A549 (cell line): ENCODE measurements at regions not wholly inside any gene's neighbourhood (a gene's known extent, or its start where the extent isn't known, plus 50 kb on each side); places are given as distances from the start of the nearest gene placed in this dataset.
"Not testable (repeated sequence)": the region's sequence is repeated elsewhere in the genome, so short reads cannot be mapped to it uniquely, and the experiment has no call there.

Source experiments
- ATAC-seq, 2 experiments: fragments of 200-7000 bp in 1 of 2; fragments of >200 bp in 1 of 2; cut with Nextera tagmentation in 1 of 2; cut with Tn5 transposase in 1 of 2; 3 replicates each; pipeline versions ENCODE4 v1.8.0 to v1.9.1; 2018 to 2020; ENCODE audit warnings: mild to moderate bottlenecking in 1 of 2, moderate library complexity in 1 of 2
- CTCF ChIA-PET: fragments of 300-600 bp; sonication (Branson Sonifier 250); formaldehyde crosslinking; extraction: SDS; loops from one replicate; lab custom pipeline; 2021; ENCODE audit warnings: antibody characterized with exemption, inconsistent platforms; lab: Yijun Ruan, JAX
- POLR2A ChIA-PET: fragments of 350-600 bp; formaldehyde crosslinking; extraction: SDS; loops from one replicate; lab custom pipeline; 2021; ENCODE audit warnings: antibody characterized with exemption, inconsistent platforms; lab: Yijun Ruan, JAX
- DNase-seq, 2 experiments: peaks; one replicate each; pipeline versions ENCODE4 v3.0.0 to v3.0.0-alpha.2; 2011 to 2016; ENCODE audit warnings: low read depth in 1 of 2, low spot score in 1 of 2
- FAIRE-seq: peaks from 2 replicates; lab custom pipeline; 2011; peaks lifted over from hg19 to GRCh38; lab: Jason Lieb, UNC
- H3K27ac ChIP-seq, 2 experiments: fragments of >200 bp; sonication (Bioruptor Twin); formaldehyde crosslinking; 3 replicates each; pipeline ENCODE4 v1.5.1; 2016 to 2017
- H3K4me1 ChIP-seq: fragments of >200 bp; sonication (Bioruptor Twin); formaldehyde crosslinking; 3 replicates; pipeline ENCODE4 v1.6.1; 2016
- H3K4me2 ChIP-seq: fragments of >200 bp; sonication (Bioruptor Twin); formaldehyde crosslinking; 3 replicates; pipeline ENCODE4 v1.6.1; 2016
- H3K4me3 ChIP-seq: fragments of >200 bp; sonication (Bioruptor Twin); formaldehyde crosslinking; 3 replicates; pipeline ENCODE4 v1.5.1; 2016
- H3K9me3 ChIP-seq: fragments of >200 bp; sonication (Bioruptor Twin); formaldehyde crosslinking; 3 replicates; pipeline ENCODE4 v1.6.1; 2016
- EHMT2 ChIP-seq: fragments of 200-600 bp; sonication (generic); IDR thresholded peaks from 2 replicates; pipeline ENCODE4 v1.6.1; 2016; ENCODE audit warnings: antibody characterized with exemption, low read depth, mild to moderate bottlenecking, moderate library complexity
- ESRRA ChIP-seq: fragments of 150-350 bp; IDR thresholded peaks from 2 replicates; pipeline ENCODE4 v1.6.1; 2014; ENCODE audit warnings: mild to moderate bottlenecking, low read length, borderline replicate concordance
- FOXS1 ChIP-seq: fragments of 250-450 bp; sonication (Bioruptor Pico); IDR thresholded peaks from 2 replicates; pipeline ENCODE4 v1.5.0; 2020; ENCODE audit warnings: mild to moderate bottlenecking, moderate library complexity
- HDAC2 ChIP-seq: fragments of 200-600 bp; sonication (generic); IDR thresholded peaks from 2 replicates; pipeline ENCODE4 v1.6.1; 2016
- HOXA7 ChIP-seq: fragments of 250-450 bp; sonication (Bioruptor Pico); IDR thresholded peaks from 2 replicates; pipeline ENCODE4 v1.5.0; 2020; ENCODE audit warnings: mild to moderate bottlenecking, moderate library complexity
- JUNB ChIP-seq: fragments of >200 bp; sonication (Bioruptor Twin); formaldehyde crosslinking; IDR thresholded peaks from 2 replicates; pipeline ENCODE4 v1.6.1; 2016
- KDM5A ChIP-seq: fragments of 200-600 bp; sonication (generic); IDR thresholded peaks from 2 replicates; pipeline ENCODE4 v1.6.1; 2016; ENCODE audit warnings: antibody characterized with exemption, mild to moderate bottlenecking
- MAZ ChIP-seq: fragments of 150-350 bp; IDR thresholded peaks from 2 replicates; pipeline ENCODE4 v1.6.1; 2014; ENCODE audit warnings: antibody characterized with exemption, low read depth, low read length, borderline replicate concordance
- NFE2L2 ChIP-seq: fragments of 150-350 bp; conservative IDR thresholded peaks from 2 replicates; pipeline ENCODE4 v1.6.1; 2014; ENCODE audit warnings: low read length
- NPAS2 ChIP-seq: fragments of 250-450 bp; sonication (Bioruptor Pico); IDR thresholded peaks from 2 replicates; pipeline ENCODE4 v1.8.0; 2022; ENCODE audit warnings: mild to moderate bottlenecking, moderate library complexity, borderline replicate concordance
- PHF8 ChIP-seq: fragments of 200-600 bp; sonication (generic); IDR thresholded peaks from 2 replicates; pipeline ENCODE4 v1.6.1; 2016; ENCODE audit warnings: low read depth, mild to moderate bottlenecking, antibody characterized with exemption, moderate library complexity, borderline replicate concordance
- POLR2A ChIP-seq: IDR thresholded peaks from 2 replicates; pipeline ENCODE4 v1.6.1; 2012; ENCODE audit warnings: mild to moderate bottlenecking, low read length
- RAD21 ChIP-seq, 2 experiments: fragments of >200 bp in 1 of 2; sonication (Bioruptor Twin) in 1 of 2; formaldehyde crosslinking in 1 of 2; IDR thresholded peaks in 1 of 2; conservative IDR thresholded peaks in 1 of 2; 2 replicates in 1 of 2; 3 replicates in 1 of 2; pipeline ENCODE4 v1.6.1; 2012 to 2018; ENCODE audit warnings: inconsistent platforms in 1 of 2
- RARB ChIP-seq: fragments of 250-450 bp; sonication (Bioruptor Pico); IDR thresholded peaks from 2 replicates; pipeline ENCODE4 v1.8.0; 2021; ENCODE audit warnings: mild to moderate bottlenecking, moderate library complexity
- RCOR1 ChIP-seq: fragments of 150-350 bp; IDR thresholded peaks from 2 replicates; pipeline ENCODE4 v1.6.1; 2014; ENCODE audit warnings: antibody characterized with exemption, low read length, low read depth
- RFX5 ChIP-seq: fragments of 450-650 bp; IDR thresholded peaks from 2 replicates; pipeline ENCODE4 v1.7.1; 2014; ENCODE audit warnings: antibody characterized with exemption, mild to moderate bottlenecking, moderate library complexity
- RNF2 ChIP-seq: fragments of 200-600 bp; sonication (generic); IDR thresholded peaks from 2 replicates; pipeline ENCODE4 v1.6.1; 2016; ENCODE audit warnings: low read depth, mild to moderate bottlenecking, antibody characterized with exemption, moderate library complexity, borderline replicate concordance
- SMC3 ChIP-seq: fragments of >200 bp; sonication (Bioruptor Twin); formaldehyde crosslinking; IDR thresholded peaks from 3 replicates; pipeline ENCODE4 v1.6.1; 2018; ENCODE audit warnings: inconsistent platforms
- SREBF2 ChIP-seq: fragments of 450-650 bp; IDR thresholded peaks from 2 replicates; pipeline ENCODE4 v1.6.1; 2014; ENCODE audit warnings: mild to moderate bottlenecking, moderate library complexity
- TFCP2L1 ChIP-seq: fragments of 250-450 bp; sonication (Bioruptor Pico); IDR thresholded peaks from 2 replicates; pipeline ENCODE4 v1.5.0; 2021; ENCODE audit warnings: mild to moderate bottlenecking
- ZC3H11A ChIP-seq: fragments of 450-650 bp; IDR thresholded peaks from 2 replicates; pipeline ENCODE4 v1.6.1; 2014; ENCODE audit warnings: antibody characterized with exemption, mild to moderate bottlenecking
- ZNF302 ChIP-seq: fragments of 250-450 bp; sonication (Bioruptor Pico); IDR thresholded peaks from 2 replicates; pipeline ENCODE4 v1.9.0; 2021; ENCODE audit warnings: inconsistent platforms, mild to moderate bottlenecking, moderate library complexity
- ZSCAN20 ChIP-seq: fragments of 250-450 bp; sonication (Bioruptor Pico); IDR thresholded peaks from 2 replicates; pipeline ENCODE4 v1.8.0; 2022; ENCODE audit warnings: mild to moderate bottlenecking, moderate library complexity
- WGBS: methylation state at CpG from one replicate; pipeline ENCODE4 v1.1.6; 2017; ENCODE audit errors: missing lambda C conversion rate; 5-methylcytosine and 5-hydroxymethylcytosine counted together
- TF ChIP-seq, protein P1 (sequence below): fragments of 150-350 bp; IDR thresholded peaks from 2 replicates; pipeline ENCODE4 v1.6.1; 2014; ENCODE audit warnings: low read depth, mild to moderate bottlenecking, low read length
- TF ChIP-seq, protein P2 (sequence below): IDR thresholded peaks from 2 replicates; pipeline ENCODE4 v1.6.1; 2012; ENCODE audit warnings: low read depth, borderline replicate concordance

- 0 out of 6 replicates have a peak overlapping the region, but pooled peaks of 1 of the 2 experiments have one; percentile 26 for H3K27ac ChIP-seq
- H3K9me3 ChIP-seq, result no peaks in the 10 kb centered on the region
- no peak overlapping the region for H3K4me3 ChIP-seq
- WGBS, result 65% methylated on average over 6 of the region's 8 CpGs
- ATAC-seq, result no peak
- no peak overlapping the region for H3K4me2 ChIP-seq
- no peaks in the 10 kb centered on the region for H3K4me1 ChIP-seq
- ChIA-PET CTCF (interaction anchor here (1.0 kb wide), 1 partner anchor 729 kb away, joined by 3 read pairs; no protein-coding TSS in a partner anchor), POLR2A (no interaction called here)
- FAIRE-seq, result no peak
- DNase-seq, result no peak
- TF ChIP-seq NPAS2 (no peak), HOXA7 (CRISPR knock-in tag) (no peak), JUNB (no peak), RCOR1 (no peak), ZC3H11A (no peak), RARB (no peak), FOXS1 (CRISPR knock-in tag) (no peak), KDM5A (no peak), NFE2L2 (no peak), SMC3 (no peak), RNF2 (no peak)
- TF ChIP-seq, protein P1, sequence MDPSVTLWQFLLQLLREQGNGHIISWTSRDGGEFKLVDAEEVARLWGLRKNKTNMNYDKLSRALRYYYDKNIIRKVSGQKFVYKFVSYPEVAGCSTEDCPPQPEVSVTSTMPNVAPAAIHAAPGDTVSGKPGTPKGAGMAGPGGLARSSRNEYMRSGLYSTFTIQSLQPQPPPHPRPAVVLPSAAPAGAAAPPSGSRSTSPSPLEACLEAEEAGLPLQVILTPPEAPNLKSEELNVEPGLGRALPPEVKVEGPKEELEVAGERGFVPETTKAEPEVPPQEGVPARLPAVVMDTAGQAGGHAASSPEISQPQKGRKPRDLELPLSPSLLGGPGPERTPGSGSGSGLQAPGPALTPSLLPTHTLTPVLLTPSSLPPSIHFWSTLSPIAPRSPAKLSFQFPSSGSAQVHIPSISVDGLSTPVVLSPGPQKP, result no peak
These were observed 725.9 kb downstream of the COL12A1 start for GRCh38 chr6:74479960-74480359.

GRCh38 chr6:74479420-74479819 lies 726.4 kb downstream of the COL12A1 start:
- no peak overlapping the region for H3K4me2 ChIP-seq
- ChIA-PET CTCF (interaction anchor here (1.0 kb wide), 1 partner anchor 729 kb away, joined by 3 read pairs; no protein-coding TSS in a partner anchor), POLR2A (no interaction called here)
- H3K9me3 ChIP-seq, result no peaks in the 10 kb centered on the region
- FAIRE-seq, result no peak
- no peak for TF ChIP-seq NPAS2
- TF ChIP-seq JUNB, result no peak
- no peak for TF ChIP-seq NFE2L2
- TF ChIP-seq HDAC2, result no peak
- no peak for TF ChIP-seq POLR2A
- no peak for TF ChIP-seq ZSCAN20
- no peak for TF ChIP-seq RFX5
- no peak for TF ChIP-seq MAZ
- no peak for TF ChIP-seq ZNF302 (CRISPR knock-in tag)
- TF ChIP-seq, protein P1, result no peak
- TF ChIP-seq, protein P2, sequence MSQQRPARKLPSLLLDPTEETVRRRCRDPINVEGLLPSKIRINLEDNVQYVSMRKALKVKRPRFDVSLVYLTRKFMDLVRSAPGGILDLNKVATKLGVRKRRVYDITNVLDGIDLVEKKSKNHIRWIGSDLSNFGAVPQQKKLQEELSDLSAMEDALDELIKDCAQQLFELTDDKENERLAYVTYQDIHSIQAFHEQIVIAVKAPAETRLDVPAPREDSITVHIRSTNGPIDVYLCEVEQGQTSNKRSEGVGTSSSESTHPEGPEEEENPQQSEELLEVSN, result no peak
- TF ChIP-seq RNF2, result no peak
- TF ChIP-seq ESRRA, result no peak
- TF ChIP-seq PHF8, result no peak
- no peak for TF ChIP-seq RAD21 (conservative IDR thresholded peaks at IDR 0.05 in 1 of 2, IDR thresholded peaks at IDR 0.05 in 1 of 2)
- no peak for TF ChIP-seq EHMT2
- no peak for TF ChIP-seq SREBF2
- TF ChIP-seq TFCP2L1 (CRISPR knock-in tag), result no peak
- no peak for ATAC-seq
- H3K27ac ChIP-seq, result no peak overlapping the region
- DNase-seq, result no peak
- 79% methylated on average over 4 of the region's 4 CpGs for WGBS
- H3K4me1 ChIP-seq, result peaks cover 4% of the 10 kb centered on the region; the same call in 2 of the 3 replicates
- H3K4me3 ChIP-seq, result no peak overlapping the region

GRCh38 chr6:74474046-74474445 lies 731.8 kb downstream of the COL12A1 start:
- H3K4me3 ChIP-seq, FAIRE-seq, ATAC-seq, POLR2A ChIA-PET, H3K9me3 ChIP-seq: not testable (repeated sequence)
- peak in 1 of 2 experiments; percentile 2 for DNase-seq
- CTCF ChIA-PET, result interaction anchor here (1.5 kb wide), 1 partner anchor 18 kb away, joined by 5 read pairs; no protein-coding TSS in a partner anchor
- peak overlapping the region; percentile 41 to 68; a peak in 4 of 6 replicates for H3K27ac ChIP-seq
- H3K4me1 ChIP-seq, result peaks cover 13% of the 10 kb centered on the region; the same call in 2 of the 3 replicates
- 62% methylated on average over 10 of the region's 10 CpGs for WGBS
- peak overlapping the region; percentile 36 for H3K4me2 ChIP-seq

DNA sequence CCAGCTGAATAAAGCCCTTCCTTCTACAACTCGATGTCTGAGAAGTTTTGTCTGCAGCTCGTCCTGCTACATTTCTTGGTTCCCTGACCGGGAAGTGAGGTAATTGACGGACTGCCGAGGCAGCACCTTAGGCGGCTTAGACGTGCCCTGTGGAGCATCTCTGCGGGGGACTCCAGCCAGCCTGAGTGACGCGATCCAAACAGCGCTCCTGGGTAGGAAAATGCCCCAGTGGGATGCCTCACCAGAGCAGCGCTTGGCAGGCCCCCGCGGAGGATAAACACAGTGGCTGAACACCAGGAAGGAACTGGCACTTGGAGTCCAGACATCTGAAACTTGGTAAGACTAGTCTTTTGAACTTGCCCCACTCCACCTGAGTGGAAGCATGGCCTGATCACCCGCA lies 737.3 kb downstream of the COL12A1 start:
- H3K27ac ChIP-seq, FAIRE-seq, ATAC-seq, H3K4me2 ChIP-seq, DNase-seq, H3K4me1 ChIP-seq, CTCF ChIA-PET, H3K4me3 ChIP-seq, POLR2A ChIA-PET, H3K9me3 ChIP-seq: not testable (repeated sequence)
- 94% methylated on average over 6 of the region's 15 CpGs for WGBS
